Neural cell (in vitro differentiated cells): ENCODE measurements at regions not wholly inside any gene's neighbourhood (a gene's known extent, or its start where the extent isn't known, plus 50 kb on each side); places are given as distances from the start of the nearest gene placed in this dataset.

Experiments
- H2AFZ ChIP-seq: fragments of 200-600, 300-800 bp; sonication (generic), shearing (Covaris generic); 2 replicates; pipeline ENCODE4 v1.6.0; 2014; ENCODE audit warnings: low read depth, mild to moderate bottlenecking, antibody characterized with exemption, low read length, moderate library complexity
- H3F3A ChIP-seq: fragments of 200-600 bp; shearing (Covaris generic); 2 replicates; pipeline ENCODE4 v1.6.1; 2016; ENCODE audit warnings: mild to moderate bottlenecking, moderate library complexity, mixed read lengths, antibody characterized with exemption, low read length; ENCODE audit not compliant: insufficient read depth, poor library complexity, severe bottlenecking
- H3K27ac ChIP-seq: fragments of 200-600, 300-800 bp; sonication (generic), shearing (Covaris generic); 2 replicates; pipeline ENCODE4 v1.5.1; 2014; ENCODE audit warnings: mild to moderate bottlenecking, low read length, moderate library complexity
- H3K27me3 ChIP-seq: fragments of 300-800, 200-600 bp; sonication (generic), shearing (Covaris generic); 2 replicates; pipeline ENCODE4 v1.6.0; 2014; ENCODE audit warnings: mild to moderate bottlenecking, low read depth, low read length, moderate library complexity; ENCODE audit not compliant: insufficient read depth
- H3K36me3 ChIP-seq: fragments of 300-800, 200-600 bp; sonication (generic), shearing (Covaris generic); 2 replicates; pipeline ENCODE4 v1.5.1; 2014; ENCODE audit warnings: mild to moderate bottlenecking, antibody characterized with exemption, low read length, moderate library complexity; ENCODE audit not compliant: insufficient read depth
- H3K4me2 ChIP-seq: fragments of 300-800, 200-600 bp; sonication (generic), shearing (Covaris generic); 2 replicates; pipeline ENCODE4 v1.6.0; 2014; ENCODE audit warnings: mild to moderate bottlenecking, low read length
- H3K4me3 ChIP-seq: fragments of 300-800, 200-600 bp; sonication (generic), shearing (Covaris generic); 2 replicates; pipeline ENCODE4 v1.5.1; 2014; ENCODE audit warnings: mild to moderate bottlenecking, low read length, moderate library complexity
- H3K79me2 ChIP-seq: fragments of 200-600 bp; shearing (Covaris generic); replicated peaks from 2 replicates; pipeline ENCODE4 v1.6.0; 2014; ENCODE audit warnings: mild to moderate bottlenecking, low read length, moderate library complexity; ENCODE audit not compliant: insufficient read depth
- H3K9ac ChIP-seq: fragments of 300-800, 200-600 bp; sonication (generic), shearing (Covaris generic); 2 replicates; pipeline ENCODE4 v1.6.1; 2016; ENCODE audit warnings: mild to moderate bottlenecking, low read length, mixed read lengths
- H3K9me2 ChIP-seq: fragments of 200-600 bp; shearing (Covaris generic); 2 replicates; pipeline ENCODE4 v1.6.1; 2016; ENCODE audit warnings: mild to moderate bottlenecking, low read length, mixed read lengths; ENCODE audit not compliant: insufficient read depth
- H3K9me3 ChIP-seq: fragments of 200-600, 300-800 bp; sonication (generic), shearing (Covaris generic); 2 replicates; pipeline ENCODE4 v1.6.1; 2016; ENCODE audit warnings: mild to moderate bottlenecking, mixed run types, low read length, moderate library complexity, mixed read lengths
- H4K20me1 ChIP-seq: fragments of 200-600 bp; shearing (Covaris generic); 2 replicates; pipeline ENCODE4 v1.6.1; 2016; ENCODE audit warnings: mild to moderate bottlenecking, mixed run types; ENCODE audit not compliant: insufficient read depth
- CTCF ChIP-seq: fragments of 450-650 bp; IDR thresholded peaks from 2 replicates; pipeline ENCODE4 v1.5.1; 2014; ENCODE audit warnings: antibody characterized with exemption, mild to moderate bottlenecking, moderate library complexity; ENCODE audit not compliant: poor library complexity, severe bottlenecking
- EP300 ChIP-seq: fragments of 450-650 bp; conservative IDR thresholded peaks from 2 replicates; pipeline ENCODE4 v1.6.1; 2014; ENCODE audit warnings: antibody characterized with exemption, mild to moderate bottlenecking, moderate library complexity; ENCODE audit not compliant: poor library complexity, severe bottlenecking
- EZH2 ChIP-seq: fragments of 200-600, 300-800 bp; shearing (Covaris generic), sonication (generic); IDR thresholded peaks from 2 replicates; pipeline ENCODE4 v1.6.1; 2014; ENCODE audit warnings: antibody characterized with exemption, low read length, borderline replicate concordance, mild to moderate bottlenecking; ENCODE audit not compliant: insufficient read depth, poor library complexity, severe bottlenecking
- MXI1 ChIP-seq: fragments of 450-650 bp; conservative IDR thresholded peaks from 2 replicates; pipeline ENCODE4 v1.6.1; 2014; ENCODE audit warnings: antibody characterized with exemption, mild to moderate bottlenecking; ENCODE audit not compliant: poor library complexity, severe bottlenecking
- RAD21 ChIP-seq: fragments of 450-650 bp; conservative IDR thresholded peaks from 2 replicates; pipeline ENCODE4 v1.6.1; 2014; ENCODE audit warnings: antibody characterized with exemption, mild to moderate bottlenecking, moderate library complexity
- SMC3 ChIP-seq: fragments of 450-650 bp; conservative IDR thresholded peaks from 2 replicates; pipeline ENCODE4 v1.6.1; 2014; ENCODE audit warnings: antibody characterized with exemption, mild to moderate bottlenecking, moderate library complexity; ENCODE audit not compliant: poor library complexity
- TAF1 ChIP-seq: IDR thresholded peaks from 2 replicates; pipeline ENCODE4 v1.6.1; 2012; ENCODE audit warnings: low read depth
- TF ChIP-seq, protein P1 (sequence below): IDR thresholded peaks from 2 replicates; pipeline ENCODE4 v1.6.1; 2012; ENCODE audit warnings: borderline replicate concordance

- TF ChIP-seq TAF1 (no peak), EZH2 (no peak), CTCF (no peak), SMC3 (no peak), EP300 (no peak), RAD21 (no peak)
- Histone ChIP-seq H4K20me1 (no peaks in the 10 kb centered on the region), H3K4me3 (no peak overlapping the region), H3K9me2 (no peaks in the 10 kb centered on the region), H3K4me2 (no peak overlapping the region), H3F3A (no peaks in the 10 kb centered on the region), H3K79me2 (no peaks in the 10 kb centered on the region), H3K9ac (no peak overlapping the region), H2AFZ (no peak overlapping the region), H3K9me3 (no peaks in the 10 kb centered on the region), H3K27me3 (no peaks in the 10 kb centered on the region), H3K27ac (no peak overlapping the region), H3K36me3 (no peaks in the 10 kb centered on the region)
Observed at GRCh38 chr6:169145991-169146501, 107.6 kb downstream of the THBS2 start.

DNA sequence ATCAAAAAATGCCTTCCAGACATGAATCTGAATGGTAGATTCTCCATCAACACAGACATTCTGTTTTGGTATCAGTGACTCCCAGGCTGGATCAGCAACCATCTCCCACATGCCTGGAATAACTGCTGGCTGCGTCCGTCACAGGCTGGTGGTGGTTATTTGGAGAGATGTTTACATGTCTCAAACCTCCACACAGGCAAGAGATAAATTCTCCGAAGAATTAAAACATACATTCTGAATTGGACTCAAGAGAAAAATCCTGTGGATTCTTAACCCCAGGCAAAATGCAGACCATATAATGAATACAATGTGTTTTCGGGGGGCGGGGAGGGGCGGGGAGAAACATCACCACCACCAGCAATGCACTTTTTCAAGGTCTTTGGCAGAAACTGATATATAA lies 108.2 kb downstream of the THBS2 start:
- no peaks in the 10 kb centered on the region for H3K9me2 ChIP-seq
- H3K79me2 ChIP-seq = no peaks in the 10 kb centered on the region
- no peak overlapping the region for H2AFZ ChIP-seq
- H3K9ac ChIP-seq = no peak overlapping the region
- H3K27ac ChIP-seq = no peak overlapping the region
- H3K4me2 ChIP-seq = no peak overlapping the region
- no peaks in the 10 kb centered on the region for H4K20me1 ChIP-seq
- no peaks in the 10 kb centered on the region for H3K27me3 ChIP-seq
- no peak overlapping the region for H3K4me3 ChIP-seq
- no peaks in the 10 kb centered on the region for H3K36me3 ChIP-seq
- H3K9me3 ChIP-seq = no peaks in the 10 kb centered on the region
- TF ChIP-seq SMC3 = no peak
- no peak for TF ChIP-seq EP300
- no peak for TF ChIP-seq RAD21
- no peak for TF ChIP-seq MXI1
- TF ChIP-seq TAF1 = no peak
- no peak for TF ChIP-seq CTCF
- no peak for TF ChIP-seq EZH2
- TF ChIP-seq, protein P1, sequence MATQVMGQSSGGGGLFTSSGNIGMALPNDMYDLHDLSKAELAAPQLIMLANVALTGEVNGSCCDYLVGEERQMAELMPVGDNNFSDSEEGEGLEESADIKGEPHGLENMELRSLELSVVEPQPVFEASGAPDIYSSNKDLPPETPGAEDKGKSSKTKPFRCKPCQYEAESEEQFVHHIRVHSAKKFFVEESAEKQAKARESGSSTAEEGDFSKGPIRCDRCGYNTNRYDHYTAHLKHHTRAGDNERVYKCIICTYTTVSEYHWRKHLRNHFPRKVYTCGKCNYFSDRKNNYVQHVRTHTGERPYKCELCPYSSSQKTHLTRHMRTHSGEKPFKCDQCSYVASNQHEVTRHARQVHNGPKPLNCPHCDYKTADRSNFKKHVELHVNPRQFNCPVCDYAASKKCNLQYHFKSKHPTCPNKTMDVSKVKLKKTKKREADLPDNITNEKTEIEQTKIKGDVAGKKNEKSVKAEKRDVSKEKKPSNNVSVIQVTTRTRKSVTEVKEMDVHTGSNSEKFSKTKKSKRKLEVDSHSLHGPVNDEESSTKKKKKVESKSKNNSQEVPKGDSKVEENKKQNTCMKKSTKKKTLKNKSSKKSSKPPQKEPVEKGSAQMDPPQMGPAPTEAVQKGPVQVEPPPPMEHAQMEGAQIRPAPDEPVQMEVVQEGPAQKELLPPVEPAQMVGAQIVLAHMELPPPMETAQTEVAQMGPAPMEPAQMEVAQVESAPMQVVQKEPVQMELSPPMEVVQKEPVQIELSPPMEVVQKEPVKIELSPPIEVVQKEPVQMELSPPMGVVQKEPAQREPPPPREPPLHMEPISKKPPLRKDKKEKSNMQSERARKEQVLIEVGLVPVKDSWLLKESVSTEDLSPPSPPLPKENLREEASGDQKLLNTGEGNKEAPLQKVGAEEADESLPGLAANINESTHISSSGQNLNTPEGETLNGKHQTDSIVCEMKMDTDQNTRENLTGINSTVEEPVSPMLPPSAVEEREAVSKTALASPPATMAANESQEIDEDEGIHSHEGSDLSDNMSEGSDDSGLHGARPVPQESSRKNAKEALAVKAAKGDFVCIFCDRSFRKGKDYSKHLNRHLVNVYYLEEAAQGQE = no peak
- H3F3A ChIP-seq = no peaks in the 10 kb centered on the region
